Jurkat, Clone E6-1 (cell line): ENCODE measurements at regions not wholly inside any gene's neighbourhood (a gene's known extent, or its start where the extent isn't known, plus 50 kb on each side); places are given as distances from the start of the nearest gene placed in this dataset.

Experiments used
- DNase-seq: peaks from one replicate; pipeline ENCODE4 v3.0.0-alpha.2; 2011; ENCODE audit warnings: low read depth, low spot score
- H3K4me3 ChIP-seq: 2 replicates; pipeline ENCODE4 v1.5.1; 2011; ENCODE audit warnings: mild to moderate bottlenecking, low read length, control low read depth, moderate library complexity

DNA sequence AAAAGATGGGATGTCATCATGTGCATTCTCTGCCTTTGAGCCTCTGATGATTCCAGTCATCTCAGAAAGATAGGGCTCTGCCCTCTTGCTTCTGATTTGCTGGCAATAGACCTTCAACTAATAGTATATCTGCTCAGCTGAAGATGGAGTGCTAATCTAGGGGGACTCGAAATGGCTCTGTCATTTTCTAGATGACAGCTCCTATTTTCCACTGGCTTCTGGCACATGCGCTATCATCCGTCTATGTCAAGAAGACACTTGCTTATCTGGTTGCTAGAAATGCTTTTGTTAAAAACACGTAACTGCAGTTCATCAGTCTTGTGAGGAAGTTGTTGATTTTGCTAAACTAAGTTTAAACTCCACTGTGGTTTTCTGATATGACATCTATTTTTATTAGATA is 265.5 kb upstream of the ZNF608 start:
- DNase-seq = no peak
- no peak overlapping the region for H3K4me3 ChIP-seq

DNA sequence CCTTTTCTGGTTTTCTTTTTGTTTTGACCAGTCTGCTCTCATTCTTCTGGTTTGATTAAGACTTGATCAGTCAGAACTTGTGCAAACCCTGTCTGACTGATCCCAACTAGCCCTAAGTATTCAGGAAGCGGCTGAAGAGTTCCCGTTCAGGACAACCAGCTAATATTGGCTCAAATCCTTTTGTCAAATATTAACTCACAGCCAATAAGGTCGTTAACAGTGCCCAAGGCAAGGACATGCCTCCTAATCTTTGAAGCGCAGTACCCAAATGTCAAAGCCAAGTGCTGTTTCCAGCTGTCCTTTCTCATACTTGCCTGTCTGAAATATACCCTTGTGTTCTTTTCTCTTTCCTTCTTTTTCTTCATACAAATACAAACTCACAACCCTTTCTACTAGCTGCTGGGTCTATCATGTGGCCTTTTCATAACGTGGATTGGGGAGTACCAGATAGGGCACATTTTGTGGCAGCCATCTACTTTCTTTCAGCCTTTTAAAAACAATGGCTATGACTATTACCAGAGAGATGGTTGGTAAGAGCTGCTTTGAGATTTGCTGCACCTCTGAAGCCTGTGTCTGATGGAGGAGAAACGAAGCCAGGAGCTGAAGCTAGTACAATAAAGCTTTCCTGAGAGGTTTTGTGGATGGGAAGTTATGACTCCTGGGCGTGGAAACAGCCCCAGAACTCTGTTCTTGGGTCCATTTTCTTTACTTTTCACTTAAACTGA is 266.4 kb upstream of the ZNF608 start:
- no peak for DNase-seq
- no peak overlapping the region for H3K4me3 ChIP-seq

DNA sequence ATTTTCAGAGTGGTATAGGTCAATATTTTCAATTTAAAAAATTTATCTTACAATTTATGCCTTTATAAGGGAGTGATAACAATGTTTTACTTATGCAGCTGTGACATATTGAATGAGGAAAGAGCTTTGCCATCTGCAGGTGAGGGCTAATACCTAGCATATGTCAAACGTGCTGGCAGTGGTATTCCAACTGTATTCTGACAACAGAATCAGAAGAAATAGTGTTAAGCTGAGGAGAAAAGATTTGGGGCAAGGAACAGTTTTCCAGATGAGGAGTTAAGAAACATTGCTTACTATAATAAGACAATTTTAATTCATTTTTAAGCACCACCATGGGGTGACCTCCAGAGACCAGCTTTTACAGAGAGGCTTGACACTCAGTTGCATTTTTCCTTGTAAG is 267.8 kb upstream of the ZNF608 start:
- no peak for DNase-seq

DNA sequence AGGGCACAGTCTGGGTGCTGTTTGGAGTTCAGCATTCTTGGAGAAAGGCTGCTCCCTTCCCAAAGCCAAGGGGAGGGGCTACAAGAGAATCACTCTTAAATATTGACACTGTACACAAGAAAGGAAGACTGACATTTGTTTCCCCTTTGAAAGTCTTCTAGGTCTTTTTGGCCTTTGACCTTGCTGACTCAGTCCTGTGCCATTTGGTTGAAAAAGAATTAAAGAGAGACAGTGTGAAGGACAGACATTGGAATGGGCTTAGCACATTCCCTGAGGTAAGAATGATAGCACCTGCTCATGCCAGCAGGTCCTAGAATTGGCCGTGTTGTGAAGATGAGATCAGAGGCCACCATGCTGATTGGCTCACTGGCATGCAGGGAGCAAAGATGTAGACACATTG is 271.4 kb upstream of the ZNF608 start:
- DNase-seq = no peak
- H3K4me3 ChIP-seq = no peak overlapping the region

More for the DNA sequence above, 267.8 kb upstream of the ZNF608 start:
- no peak overlapping the region for H3K4me3 ChIP-seq

DNA sequence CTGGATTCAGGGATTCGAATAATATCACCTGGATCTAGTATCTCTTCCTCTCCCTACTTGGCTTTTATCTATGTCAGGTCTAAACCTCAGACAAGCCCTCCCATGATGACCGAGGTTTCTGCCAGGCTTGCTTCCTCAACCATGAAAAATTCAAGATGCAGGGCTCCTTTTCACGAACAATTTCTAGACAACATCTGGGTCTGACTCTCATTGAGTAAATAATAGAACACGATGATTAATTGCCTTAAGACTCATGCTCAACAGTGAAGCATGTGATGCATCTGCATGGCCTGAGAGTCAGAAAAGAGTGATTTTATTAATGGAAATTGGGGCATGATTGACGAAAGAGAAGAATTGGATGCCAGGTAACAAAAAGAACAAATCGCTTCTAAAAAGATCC is 277.2 kb upstream of the ZNF608 start:
- H3K4me3 ChIP-seq = no peak overlapping the region
- DNase-seq = no peak

DNA sequence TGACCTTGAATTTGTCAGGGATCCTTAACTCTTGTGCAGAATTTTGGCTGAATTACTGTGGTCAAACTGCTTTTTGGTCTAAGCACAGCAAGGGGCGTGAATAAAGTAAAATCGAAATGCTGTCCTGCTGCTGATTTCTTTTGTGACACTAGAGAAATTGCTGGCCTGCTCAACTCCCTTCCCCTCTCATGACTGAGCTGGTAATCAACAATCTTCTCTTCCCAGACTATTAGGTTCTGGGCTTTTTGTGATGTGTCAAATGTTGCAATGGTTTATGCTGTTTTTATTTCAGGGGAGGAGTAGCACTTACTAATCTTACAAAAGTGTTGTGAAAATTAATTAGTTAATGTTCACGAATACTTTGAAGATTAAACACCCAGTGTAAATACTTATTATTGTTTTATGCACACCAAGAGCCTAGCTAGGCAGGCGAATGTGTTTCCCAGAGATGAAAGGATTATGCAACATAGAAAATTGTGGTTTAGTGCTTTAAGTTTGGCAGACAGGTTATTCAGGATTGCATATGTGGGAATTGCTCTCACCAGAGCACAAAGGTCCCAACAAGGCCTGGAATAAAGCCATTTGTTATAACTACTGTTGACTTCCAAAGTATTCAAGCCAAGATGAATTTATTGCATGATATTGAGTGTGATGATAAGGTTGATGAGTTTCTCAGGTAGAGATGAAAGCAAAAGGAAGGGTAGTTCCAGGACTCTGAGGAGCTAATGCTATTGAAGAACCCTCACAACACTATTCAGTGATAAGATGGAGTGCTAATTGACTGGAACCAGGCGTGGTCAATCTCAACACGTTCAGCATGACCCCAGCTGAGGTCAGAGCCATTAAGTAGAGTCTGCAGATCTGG is 280.7 kb upstream of the ZNF608 start:
- no peak overlapping the region for H3K4me3 ChIP-seq
- DNase-seq = no peak

DNA sequence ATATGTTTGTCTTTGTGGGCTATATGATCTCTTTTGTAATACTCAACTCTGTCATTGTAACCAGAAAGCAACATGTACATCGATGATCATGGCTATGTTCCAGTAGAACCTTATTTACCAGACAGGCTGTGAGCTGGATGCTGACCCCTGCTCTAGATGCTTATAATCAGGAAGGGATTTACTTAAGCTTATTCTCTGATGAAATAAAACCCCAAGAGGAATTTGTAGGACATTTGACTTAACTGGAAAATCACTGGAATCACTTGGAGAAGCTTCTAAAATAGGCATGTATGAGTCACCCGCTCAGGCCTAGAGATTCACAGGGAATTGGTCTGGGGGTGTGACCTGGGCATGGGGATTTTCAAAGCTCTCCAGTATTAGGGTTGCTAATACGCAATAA is 285.8 kb upstream of the ZNF608 start:
- DNase-seq = no peak
- no peak overlapping the region for H3K4me3 ChIP-seq

DNA sequence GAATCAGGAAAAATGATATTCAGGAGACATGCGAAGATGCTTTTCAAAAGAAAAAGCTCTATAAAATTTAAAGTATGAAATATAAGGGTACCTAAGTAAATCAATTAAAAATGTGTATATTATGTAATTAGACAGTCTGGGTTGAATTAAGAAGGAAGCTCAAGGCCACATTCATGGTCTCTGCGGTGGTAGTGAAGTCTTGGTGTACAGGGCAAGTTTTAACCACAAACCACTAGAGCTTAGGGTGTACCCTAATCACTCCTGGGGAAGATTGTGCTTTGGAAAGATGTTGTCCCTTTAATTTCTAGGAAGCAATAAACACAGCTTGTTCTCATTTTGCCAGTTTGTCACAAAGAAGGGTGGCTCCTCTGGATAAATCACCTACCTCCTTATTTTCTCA is 287.2 kb upstream of the ZNF608 start:
- no peak for DNase-seq
- no peak overlapping the region for H3K4me3 ChIP-seq

DNA sequence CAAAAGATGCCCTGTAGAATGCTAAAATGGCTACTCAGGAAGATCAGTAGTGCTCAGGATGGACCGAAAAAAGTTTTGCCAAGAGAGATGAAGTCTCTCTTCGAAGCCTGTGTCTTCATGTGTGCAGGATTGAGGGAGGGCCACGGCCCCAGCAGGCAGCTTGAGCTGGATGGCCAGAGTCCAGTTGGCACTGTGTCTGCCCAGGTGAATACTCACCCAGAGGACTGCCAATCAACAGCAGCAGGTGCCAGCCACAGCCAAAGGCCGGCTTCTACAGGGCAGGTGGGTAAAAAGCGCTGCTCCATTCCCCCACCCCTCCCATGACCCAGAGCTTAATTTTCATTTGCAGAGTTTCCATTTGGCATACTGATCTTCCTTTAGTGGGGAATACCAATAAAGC is 287.9 kb upstream of the ZNF608 start:
- DNase-seq = no peak
- no peak overlapping the region for H3K4me3 ChIP-seq

DNA sequence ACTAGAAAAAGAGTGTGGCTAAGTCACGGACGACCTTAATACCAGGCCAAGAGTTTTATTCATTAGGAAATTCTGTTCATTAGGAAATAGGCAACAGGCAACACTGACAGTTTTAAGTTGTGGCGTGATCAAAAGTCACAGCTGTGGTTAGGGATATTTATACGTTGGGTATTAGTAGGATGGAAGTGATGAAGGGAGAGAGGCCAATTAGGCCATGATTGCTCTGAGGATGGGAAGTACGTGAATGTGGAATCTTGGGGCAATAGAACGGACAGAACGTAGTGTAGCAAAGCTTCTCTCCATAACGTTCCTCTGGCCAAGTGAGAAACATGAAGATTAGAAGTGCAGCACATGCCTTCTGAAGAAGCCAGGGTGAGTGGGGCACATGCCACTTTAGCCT is 290.1 kb upstream of the ZNF608 start:
- H3K4me3 ChIP-seq = no peak overlapping the region
- no peak for DNase-seq

DNA sequence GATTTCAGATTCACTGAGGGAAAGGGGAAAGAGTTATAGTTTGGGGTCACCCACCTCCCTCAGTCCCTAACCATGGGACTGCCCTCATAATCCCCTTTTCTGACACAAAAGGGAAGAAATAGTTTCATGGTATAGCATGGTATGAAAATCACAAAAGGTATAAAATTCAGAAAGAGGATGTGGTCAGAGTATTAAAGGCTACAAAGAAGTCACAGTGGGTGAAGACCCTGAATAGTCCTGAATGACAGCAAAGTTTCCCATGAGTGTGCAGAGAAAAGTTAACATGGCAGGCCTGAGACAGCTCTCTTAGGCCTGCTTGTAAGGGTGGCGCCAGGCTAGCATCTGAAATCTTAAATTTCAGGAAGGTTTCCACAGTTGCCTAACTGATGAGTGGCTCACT is 290.6 kb upstream of the ZNF608 start:
- H3K4me3 ChIP-seq = no peak overlapping the region
- DNase-seq = no peak

DNA sequence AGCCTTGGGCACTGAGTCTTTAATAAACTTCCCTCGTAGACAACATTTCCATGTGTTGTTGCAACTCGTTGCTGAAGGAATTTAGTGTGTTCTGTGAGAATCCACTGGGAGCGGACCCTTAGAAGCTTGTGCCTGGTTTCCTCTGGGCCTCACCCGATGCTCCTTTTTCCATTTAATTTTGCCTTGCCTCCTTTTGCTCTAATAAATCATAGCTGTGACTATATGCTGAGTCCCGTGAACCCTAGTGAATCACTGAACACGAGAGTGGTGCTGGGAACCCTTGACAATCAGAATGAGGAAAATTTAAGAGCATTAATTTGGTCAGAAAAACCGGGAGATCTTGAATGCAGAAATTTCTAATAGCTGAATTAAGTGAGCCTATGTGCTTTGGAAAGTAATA is 291.1 kb upstream of the ZNF608 start:
- no peak for DNase-seq
- H3K4me3 ChIP-seq = no peak overlapping the region

DNA sequence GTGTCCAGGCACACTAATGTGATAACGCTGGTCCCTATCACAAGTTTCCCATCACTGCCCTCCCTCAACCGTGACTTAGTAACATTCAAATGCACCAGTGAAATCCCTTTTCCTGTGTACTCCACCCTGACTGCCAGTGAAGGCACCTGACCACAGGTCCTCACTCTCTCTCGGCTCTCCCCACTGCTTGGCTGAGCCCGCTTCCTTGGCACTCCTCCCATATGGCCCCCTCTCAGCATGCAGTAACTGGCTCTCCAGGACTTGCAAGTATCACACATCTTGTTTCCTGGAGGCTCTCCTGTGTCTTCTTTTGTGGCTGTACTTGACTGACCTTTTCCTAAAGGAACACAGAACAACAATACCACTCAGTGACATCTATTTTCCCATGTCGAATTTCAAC is 292.0 kb upstream of the ZNF608 start:
- DNase-seq = no peak
- no peak overlapping the region for H3K4me3 ChIP-seq

DNA sequence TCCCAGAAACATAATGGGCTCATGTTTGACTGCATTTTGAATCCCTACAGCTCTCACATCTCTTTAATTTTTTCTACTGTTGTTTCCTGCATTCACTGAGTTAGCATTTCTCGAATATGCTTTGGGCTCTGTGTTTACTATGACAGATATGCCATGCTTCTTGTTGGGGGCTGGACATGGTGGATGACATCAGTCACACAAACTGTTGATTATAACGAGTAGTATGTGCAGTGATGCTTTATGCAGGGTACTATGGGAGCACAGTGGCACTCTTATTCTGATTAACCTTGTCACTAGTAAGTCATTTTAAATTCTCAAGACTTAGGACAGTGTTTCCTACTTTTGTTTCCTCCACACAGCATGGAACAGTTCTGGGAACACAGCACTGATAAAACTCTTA is 295.4 kb upstream of the ZNF608 start:
- no peak overlapping the region for H3K4me3 ChIP-seq
- no peak for DNase-seq

DNA sequence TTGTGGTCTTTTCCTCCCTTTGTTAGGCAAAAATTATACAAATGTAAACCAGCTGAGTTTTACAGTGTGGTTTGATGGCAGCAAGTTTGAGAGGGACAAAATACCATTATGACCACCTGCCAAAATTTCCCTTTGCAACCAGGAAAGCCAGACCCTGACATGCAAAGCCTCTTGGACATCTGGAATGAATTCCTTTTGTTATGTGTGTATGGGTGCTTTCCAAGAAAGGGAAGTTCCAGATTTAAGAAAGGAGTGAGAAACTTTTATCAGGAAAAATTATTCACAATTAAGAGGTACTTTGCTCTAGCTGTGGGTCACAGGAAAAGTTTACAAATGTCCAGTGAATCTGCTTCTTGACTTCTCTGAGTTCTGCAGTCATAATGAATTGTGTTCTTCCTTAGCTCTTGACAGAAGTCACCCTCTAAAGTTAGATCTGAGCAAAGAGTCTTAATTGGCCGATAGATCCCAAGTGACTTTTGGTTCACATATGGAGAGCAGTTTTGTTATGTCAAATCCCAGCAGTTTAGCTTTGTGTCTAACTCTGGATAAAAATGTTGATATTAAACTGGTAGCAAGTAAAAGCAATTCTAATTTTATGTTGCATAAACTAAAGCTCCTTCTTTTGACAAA is 295.9 kb upstream of the ZNF608 start:
- H3K4me3 ChIP-seq = no peak overlapping the region
- no peak for DNase-seq

DNA sequence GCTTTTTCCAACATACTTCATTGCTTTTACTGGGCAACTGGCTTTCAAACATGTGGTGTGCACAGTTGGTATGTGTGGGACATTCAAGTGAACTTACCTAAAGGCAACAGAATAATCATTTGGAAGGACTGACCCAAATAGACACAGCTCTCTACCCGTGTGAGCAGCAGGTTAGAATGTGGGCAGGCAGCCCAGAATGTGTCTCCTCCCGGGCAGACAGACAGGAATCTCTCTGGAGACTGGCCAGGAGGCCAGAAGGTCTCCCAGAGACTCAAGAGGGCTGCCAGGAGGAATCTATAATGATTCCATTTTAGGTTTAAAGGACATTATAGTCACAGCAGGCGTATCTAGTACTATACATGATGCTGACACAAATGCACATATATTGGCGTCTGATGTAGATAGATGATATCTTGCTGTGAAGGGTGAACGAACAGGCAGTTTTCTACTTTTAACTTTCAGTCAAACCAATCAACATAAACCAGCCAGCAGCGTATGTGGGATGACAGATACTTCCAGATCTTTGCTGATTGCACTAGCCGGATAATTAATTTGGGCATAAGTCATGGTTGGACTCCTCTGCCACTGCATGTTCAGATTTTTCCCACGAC is 297.4 kb upstream of the ZNF608 start:
- H3K4me3 ChIP-seq = no peak overlapping the region
- DNase-seq = no peak

DNA sequence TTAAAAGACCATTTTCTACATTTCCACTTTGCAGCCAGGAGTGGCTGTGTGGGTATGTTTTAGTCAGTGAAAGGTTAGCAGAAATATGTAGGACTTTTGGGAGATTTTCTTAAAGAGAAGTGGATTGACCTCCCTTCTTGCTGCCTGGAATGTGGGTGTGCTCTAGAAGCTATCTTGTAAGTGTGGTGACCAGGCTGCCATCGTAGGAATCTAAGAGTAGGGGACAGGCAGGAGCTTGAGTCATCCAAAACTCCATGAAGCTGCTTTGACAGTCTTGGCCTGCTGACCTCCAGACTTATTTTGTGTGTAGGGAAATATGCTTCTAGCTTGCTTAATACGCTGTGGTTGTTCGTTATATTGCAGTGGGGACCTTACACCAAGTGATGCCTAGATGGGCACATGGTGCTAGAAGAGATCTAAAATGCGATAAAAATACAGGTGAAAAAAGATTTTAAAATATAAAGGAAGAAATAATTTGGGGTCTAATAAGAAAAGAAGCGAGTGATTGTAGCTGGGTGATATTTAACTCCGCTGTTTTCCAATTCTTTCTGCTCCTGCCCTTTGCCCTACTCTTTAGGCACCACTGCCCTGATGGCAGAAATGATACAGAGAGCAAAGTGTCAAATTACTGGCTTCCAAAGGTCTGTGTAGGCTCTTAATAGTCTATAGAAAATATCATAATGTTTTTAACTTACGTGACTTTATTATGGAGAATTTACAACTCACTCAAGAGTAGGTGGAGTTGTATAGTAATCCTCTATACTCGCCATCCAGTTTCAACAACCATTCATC is 298.2 kb upstream of the ZNF608 start:
- DNase-seq = no peak
- H3K4me3 ChIP-seq = no peak overlapping the region

DNA sequence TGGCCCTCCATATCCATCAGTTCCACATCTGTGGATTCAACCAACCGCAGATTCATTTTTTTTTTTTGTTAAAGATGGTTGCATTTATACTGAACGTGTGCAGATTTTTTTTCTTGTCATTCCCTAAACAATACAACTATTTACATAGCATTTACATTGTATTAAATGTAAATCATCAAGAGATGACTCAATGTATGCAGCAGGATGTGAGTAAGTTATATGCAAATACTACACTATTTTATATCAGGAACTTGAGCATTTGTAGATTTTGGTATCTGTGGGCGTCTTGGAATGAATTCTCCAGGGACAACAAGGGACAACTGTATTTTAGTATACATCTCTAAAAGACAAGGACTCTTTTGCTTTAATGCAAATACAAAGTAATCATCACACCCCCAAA is 299.2 kb upstream of the ZNF608 start:
- DNase-seq = no peak
- H3K4me3 ChIP-seq = no peak overlapping the region

DNA sequence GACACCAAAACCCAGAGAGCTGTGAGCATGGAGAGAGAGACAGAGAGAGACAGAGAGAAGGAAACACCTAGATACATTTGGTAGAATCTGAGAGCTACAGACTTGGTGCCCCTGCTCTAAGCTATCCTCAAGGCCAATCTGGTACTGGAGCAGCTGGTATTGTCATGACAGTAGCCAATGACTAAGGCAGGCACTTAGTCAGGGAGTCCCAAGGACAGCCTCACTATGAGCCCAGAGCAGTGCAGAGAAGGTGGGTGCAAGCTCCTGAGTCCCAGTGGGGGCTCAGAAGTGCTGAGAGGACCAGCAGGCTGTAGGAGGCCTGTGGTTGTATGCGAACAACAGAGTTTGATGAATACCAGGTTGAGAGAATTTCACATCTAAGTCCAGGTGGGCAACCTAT is 300.4 kb upstream of the ZNF608 start:
- DNase-seq = no peak
- no peak overlapping the region for H3K4me3 ChIP-seq
